GM23338 (cell line): ENCODE measurements at regions not wholly inside any gene's neighbourhood (a gene's known extent, or its start where the extent isn't known, plus 50 kb on each side); places are given as distances from the start of the nearest gene placed in this dataset.

Experiments used
- CTCF ChIP-seq, 2 experiments: fragments of 200-600 bp in 1 of 2; sonication (generic) in 1 of 2; conservative IDR thresholded peaks; 2 replicates each; pipeline versions ENCODE4 v1.5.1 to v1.6.1; 2016 to 2017; ENCODE audit warnings: antibody characterized with exemption in 2 of 2, low read depth in 2 of 2, mild to moderate bottlenecking in 2 of 2, moderate library complexity in 1 of 2
- ETS1 ChIP-seq: IDR thresholded peaks from 2 replicates; pipeline ENCODE4 v1.6.1; 2016; ENCODE audit warnings: antibody characterized with exemption
- EZH2 ChIP-seq: fragments of 200-600 bp; sonication (generic); IDR thresholded peaks from one replicate; pipeline ENCODE4 v1.8.0; 2017; ENCODE audit warnings: antibody characterized with exemption, mild to moderate bottlenecking, low read depth; ENCODE audit not compliant: unreplicated experiment
- EZH2phosphoT487 ChIP-seq: fragments of 200-600 bp; sonication (generic); IDR thresholded peaks from one replicate; pipeline ENCODE4 v1.8.1; 2018; ENCODE audit warnings: antibody characterized with exemption; ENCODE audit not compliant: unreplicated experiment
- POLR2AphosphoS5 ChIP-seq: IDR thresholded peaks from 2 replicates; pipeline ENCODE4 v1.6.1; 2016; ENCODE audit warnings: antibody characterized with exemption, low read depth
- ZNF462 ChIP-seq: fragments of 250-450 bp; sonication (Bioruptor Pico); IDR thresholded peaks from 2 replicates; pipeline ENCODE4 v1.5.0; 2020; ENCODE audit warnings: mild to moderate bottlenecking, moderate library complexity

GRCh38 chr1:216849146-216849545, 125.9 kb upstream of the ESRRG start:
- TF ChIP-seq CTCF (conservative IDR thresholded peaks at IDR 0.05; ENCODE audit: low read depth in 2 of 2) (no peak), EZH2phosphoT487 (no peak), POLR2AphosphoS5 (no peak), EZH2 (no peak), ETS1 (no peak), ZNF462 (CRISPR knock-in tag) (no peak)
